HG03432 (cell line): ENCODE measurements at regions not wholly inside any gene's neighbourhood (a gene's known extent, or its start where the extent isn't known, plus 50 kb on each side); places are given as distances from the start of the nearest gene placed in this dataset.

Source experiments
- ATAC-seq: cut with Tn5 transposase; IDR thresholded peaks from one replicate; pipeline ENCODE4 v1.9.1; 2021; ENCODE audit warnings: mild to moderate bottlenecking, moderate library complexity; ENCODE audit not compliant: unreplicated experiment

- ATAC-seq, result no peak
Observed at GRCh38 chr6:164505425-164505824, 804.0 kb downstream of the C6orf118 start.

DNA sequence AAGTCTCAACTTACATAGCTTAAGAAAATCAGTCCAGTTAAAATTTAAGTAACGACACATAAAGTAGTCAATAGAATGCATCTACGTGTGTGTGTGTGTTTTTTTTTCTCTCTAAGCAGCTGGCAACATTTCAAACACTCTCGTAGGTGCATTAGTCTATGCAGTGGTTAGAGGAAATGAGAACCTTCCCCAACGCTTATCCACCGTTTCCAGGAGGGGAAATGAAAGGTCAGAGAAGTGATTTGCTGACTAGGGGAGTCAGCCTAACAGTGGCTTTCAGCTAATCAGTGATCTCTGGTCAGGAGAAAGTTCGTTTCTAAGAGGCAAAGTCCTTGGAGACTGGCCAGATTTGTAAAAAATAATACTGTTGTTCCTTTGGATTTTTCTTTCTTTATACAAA is 806.6 kb downstream of the C6orf118 start:
- no peak for ATAC-seq

- no peak for ATAC-seq
Observed at GRCh38 chr6:164495882-164496495, 813.4 kb downstream of the C6orf118 start.

DNA sequence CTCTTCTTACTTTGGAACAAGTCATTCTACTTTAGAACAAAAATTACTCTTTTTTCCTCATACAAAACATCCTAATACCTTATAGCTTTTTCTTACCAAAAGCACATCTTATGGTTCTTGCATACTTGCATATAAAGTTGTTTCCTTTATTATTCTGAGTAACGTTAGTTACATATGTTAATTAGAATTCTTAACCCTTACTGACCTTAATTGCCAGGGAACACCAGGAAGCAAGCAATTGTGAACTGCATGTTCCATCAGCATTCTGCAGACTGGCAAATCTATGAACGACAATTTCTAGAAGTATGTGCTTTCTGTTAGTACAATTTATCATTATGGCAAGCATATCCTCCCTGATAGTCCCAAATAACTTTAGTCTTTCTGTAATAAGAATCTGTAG is 831.0 kb downstream of the C6orf118 start:
- no peak for ATAC-seq

GRCh38 chr6:164477790-164478189 is 831.6 kb downstream of the C6orf118 start:
- ATAC-seq, result no peak

DNA sequence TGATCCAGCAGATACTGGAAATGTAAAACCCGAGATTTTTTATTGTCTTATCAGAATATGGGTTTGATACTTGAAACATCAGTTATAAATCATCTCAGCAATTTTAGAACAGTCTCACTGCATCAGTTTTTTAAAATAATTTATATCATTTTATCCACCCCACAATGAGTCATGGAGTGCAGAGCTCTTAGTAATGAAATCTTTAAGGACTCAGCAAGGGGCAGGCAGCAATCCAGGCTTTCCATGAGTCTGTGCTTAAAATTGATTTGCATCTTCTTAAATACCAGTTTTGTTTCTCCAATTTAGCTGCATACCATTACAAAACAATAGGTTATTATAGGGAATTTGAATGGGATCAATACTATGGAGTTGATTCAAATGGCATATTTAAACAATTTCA is 832.3 kb downstream of the C6orf118 start:
- no peak for ATAC-seq

- no peak for ATAC-seq
Observed at GRCh38 chr6:164469276-164469949, 840.0 kb downstream of the C6orf118 start.

DNA sequence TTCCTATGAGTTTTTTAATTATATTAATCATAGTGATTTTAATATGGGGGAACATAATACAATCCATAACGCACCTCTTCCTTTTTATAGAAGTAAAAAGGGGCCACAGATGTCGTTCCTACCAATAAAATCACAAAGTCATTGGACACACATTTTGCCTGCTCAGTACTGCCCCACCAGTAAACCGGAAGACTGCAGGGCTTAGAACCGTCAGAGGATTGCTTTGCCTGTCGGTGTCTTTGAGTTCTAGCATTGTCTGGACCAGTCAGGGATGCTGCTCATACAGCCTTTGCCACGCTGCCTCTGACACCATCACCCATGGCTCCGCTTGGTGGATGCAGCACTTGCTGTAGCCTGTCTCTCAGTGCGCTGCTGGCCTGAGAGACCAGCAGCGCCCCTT is 853.6 kb downstream of the C6orf118 start:
- no peak for ATAC-seq

DNA sequence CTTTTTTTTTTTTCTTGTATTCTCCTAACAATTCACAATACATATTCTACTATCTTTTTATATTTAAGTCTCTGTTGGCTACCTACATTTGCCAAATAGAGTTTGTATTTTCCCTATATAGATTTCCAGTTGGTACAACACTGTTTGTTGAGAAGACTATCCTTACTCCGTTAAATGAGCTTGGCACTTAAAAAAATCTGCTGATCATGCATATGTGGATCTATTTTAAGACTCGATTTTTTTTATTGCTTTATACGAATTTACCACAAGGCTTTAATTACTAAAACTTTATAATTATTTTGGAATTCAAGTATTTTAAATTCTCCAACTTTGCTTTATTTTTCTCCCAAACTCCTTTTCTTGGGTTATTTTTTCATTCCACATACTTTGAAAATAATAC is 855.6 kb downstream of the C6orf118 start:
- ATAC-seq, result no peak

DNA sequence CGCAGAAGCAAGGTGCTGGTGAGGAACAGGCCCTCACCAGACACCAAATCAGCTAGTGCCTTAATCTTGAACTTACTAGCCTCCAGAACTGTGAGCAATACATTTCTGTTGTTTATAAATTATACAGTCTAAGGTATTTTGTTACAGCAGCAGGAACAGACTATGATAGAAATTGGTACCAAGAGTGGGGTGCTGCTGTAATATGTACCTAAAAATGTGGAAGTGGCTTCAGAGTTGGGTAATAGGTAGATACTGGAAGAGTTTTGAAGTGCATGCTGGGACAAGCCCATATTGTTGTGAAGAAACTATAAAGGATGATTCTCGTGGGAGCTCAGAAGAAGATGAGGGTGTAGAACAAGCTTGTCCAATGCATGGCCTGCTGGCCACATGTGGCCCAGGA is 866.8 kb downstream of the C6orf118 start:
- no peak for ATAC-seq

GRCh38 chr6:164439331-164439730 is 870.1 kb downstream of the C6orf118 start:
- ATAC-seq, result no peak

GRCh38 chr6:164436976-164437375 is 872.4 kb downstream of the C6orf118 start:
- ATAC-seq, result no peak

DNA sequence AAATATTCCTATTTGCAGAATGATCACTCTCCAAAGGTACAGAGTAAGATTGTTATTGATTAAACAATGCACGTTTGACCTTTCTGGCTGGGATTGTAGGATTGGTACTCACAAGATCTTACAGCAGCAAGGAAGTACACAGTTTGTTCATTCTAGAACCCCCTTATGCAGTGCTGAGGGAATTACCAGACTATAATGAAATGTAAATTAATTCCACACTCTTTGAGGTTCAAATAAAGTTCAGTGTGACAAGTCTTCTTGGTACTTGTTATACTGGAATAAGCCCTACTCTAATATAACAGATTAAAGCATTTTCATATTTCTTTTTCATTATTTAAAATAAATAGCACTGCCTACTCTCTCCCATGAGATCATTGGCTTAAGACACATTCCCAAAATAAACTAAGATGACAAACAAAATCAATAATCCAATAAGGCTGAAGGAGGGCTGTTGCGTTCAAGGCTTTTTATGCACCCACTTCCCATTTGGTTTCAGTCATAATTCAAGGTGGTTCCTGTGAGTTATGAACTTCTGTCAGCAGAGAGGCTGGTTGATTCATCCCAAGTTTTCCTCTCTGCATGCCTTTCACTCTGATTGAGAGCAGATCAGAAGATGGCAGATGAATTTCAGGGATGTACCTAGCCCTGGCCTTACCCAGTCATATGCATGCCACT is 881.5 kb downstream of the C6orf118 start:
- ATAC-seq, result no peak

DNA sequence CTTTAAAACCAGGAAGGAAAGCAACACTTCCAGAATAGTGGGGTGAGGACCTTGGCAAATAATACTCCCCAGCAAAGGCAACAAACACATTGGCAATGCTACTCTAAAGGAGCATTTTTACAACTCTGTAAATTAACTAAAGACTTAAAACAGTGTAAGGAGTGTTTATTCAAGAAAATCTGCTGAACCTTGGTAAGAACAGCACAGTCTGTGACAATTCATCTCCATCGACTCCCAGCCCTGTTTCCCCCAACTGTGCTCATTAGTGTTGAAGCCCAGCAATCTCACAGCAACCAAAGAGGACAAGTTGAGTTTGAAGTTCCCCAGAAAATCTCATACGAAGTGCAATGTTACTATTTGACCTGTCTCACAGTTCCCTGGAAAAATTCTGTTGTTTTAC is 884.9 kb downstream of the C6orf118 start:
- ATAC-seq, result no peak

DNA sequence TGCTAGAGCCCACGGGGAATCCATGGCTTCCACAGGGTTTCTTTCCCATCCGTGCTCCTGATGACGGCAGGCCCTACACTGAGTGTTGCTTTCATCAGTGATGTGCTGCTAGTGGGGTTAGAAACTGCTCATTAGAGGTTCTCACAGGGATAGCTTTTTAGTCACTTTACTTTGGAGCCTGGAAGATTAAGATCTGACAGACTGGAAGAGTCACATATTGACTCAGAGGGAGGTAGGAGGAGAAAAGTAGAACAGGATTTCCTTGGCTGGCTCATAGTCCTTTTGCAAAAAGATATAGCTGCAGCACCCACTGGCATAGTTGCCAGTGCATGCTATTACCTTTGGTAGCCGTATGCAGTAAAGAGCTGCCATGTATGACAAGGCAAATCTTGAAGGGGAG is 890.3 kb downstream of the C6orf118 start:
- no peak for ATAC-seq

DNA sequence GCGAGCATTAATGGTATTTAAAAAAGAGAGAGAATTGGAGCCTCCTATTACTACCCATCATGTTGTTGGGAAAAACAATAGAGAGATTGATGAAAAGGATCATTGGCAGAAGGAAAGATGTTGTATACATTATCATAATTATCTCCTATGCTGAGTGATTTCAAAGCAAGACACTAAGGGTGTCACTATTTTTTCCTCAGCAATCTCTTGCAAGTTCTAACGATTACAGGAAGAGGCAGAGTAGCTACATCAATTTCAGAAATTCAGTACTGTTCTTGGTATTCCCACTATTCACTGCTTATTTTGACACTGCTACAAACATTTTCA is 891.2 kb downstream of the C6orf118 start:
- no peak for ATAC-seq

GRCh38 chr6:164417537-164418261 is 891.7 kb downstream of the C6orf118 start:
- no peak for ATAC-seq

DNA sequence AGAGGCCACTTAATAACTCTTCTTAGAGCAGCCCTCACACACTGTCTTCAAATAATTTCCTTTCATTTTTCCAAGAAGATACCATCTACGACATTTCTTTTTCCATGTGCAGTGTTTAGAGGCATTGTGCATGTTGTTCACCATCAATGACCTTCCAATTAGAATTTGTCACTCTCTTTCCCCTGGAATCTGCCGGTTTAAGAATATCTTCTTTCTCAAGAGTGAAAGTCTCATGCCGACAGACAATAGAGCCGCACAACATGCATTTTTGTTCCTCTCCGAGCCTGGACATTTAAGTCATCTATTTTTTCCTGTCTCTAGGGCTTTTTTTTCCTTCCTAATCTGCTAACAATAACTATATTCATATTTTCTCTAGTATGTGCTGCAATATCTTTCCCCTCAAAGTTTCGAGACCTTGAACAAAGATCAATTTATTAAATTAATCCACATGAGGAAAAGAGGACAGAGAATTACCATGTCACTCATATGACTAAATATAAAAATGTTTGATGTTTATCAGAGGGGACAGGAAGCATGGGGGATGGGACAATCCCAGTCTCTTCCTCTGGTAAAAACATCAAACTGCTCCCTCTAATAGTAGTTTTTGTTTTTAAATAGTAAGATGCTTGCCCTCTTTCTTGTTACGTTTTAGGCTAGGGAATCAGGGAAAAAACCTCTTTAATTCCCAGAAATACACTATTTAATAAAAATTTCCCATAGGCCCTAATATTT is 893.4 kb downstream of the C6orf118 start:
- ATAC-seq, result no peak

DNA sequence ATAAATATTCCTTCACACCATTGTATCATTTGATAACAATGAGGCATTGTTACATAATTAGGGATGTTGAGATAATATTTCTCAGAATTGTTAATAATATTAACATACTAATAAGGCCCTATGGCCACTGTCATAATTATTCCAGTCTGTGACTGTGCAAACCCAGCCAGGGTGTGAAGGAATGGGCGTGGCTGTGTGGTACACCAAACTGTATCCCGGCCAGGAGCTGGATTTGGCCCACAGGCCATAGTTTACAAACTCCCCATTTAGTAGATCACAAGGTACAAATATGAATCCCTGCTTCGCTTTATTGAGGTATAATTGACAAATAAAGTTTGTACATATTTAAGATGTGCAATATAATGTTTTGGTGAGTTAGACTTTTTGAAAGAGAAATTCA is 894.7 kb downstream of the C6orf118 start:
- no peak for ATAC-seq

- no peak for ATAC-seq
Observed at GRCh38 chr6:164412566-164412965, 896.8 kb downstream of the C6orf118 start.

DNA sequence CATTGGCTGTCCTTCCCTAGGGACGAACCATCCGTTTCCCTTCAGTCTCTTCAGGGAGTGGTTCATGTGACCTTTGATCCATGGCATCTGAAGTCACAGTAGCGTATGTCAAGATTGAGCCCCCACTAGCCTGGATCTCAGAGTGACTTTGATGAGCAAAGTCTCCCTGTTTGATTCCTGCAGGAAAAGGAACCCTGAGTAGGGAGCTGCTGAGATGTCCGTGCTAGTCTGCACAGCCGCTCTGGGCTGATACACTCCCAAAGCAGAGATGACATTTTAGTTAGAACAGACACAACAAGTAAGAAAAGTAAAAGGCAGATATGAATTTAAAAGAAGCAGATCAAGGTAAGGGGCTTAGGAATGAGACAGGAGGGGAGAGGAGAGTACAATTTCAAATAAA is 899.4 kb downstream of the C6orf118 start:
- ATAC-seq, result no peak
